MM.1S (cell line): ENCODE measurements at regions not wholly inside any gene's neighbourhood (a gene's known extent, or its start where the extent isn't known, plus 50 kb on each side); places are given as distances from the start of the nearest gene placed in this dataset.

Source experiments
- EZH2 ChIP-seq: fragments of 300-600 bp; sonication (generic); optimal IDR thresholded peaks from 2 replicates; pipeline ENCODE3; 2017; ENCODE audit warnings: low read depth, mild to moderate bottlenecking, antibody characterized with exemption, low read length, mixed read lengths
- EZH2phosphoT487 ChIP-seq: fragments of 300-600 bp; sonication (generic); IDR thresholded peaks from 2 replicates; pipeline ENCODE4 v1.6.1; 2018; ENCODE audit warnings: antibody characterized with exemption, low read length
- TF ChIP-seq, protein P1 (sequence below): fragments of 300-600 bp; sonication (generic); IDR thresholded peaks from 2 replicates; pipeline ENCODE4 v1.5.1; 2016; ENCODE audit warnings: antibody characterized with exemption, low read length, mixed read lengths

DNA sequence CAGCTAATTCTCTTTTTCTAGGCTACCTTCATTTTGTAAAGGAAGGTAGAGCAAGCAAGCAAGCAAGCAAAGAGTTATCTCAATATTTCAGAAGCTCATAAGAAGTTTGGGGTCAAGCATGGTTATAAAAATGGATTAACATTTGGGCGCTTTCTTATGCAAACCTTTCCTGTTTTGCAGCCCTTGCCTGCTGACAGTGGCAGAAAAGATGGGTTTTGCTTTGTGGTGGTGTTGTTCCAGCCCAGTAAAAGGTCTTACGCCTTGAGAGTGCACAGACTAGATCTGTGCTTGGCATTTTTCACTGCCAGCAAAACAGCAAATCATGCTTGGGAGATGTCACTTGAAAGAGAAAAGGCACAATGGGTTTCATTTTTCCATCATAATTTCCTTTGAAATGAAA, 1320.6 kb upstream of the CELF4 start:
- TF ChIP-seq, protein P1, sequence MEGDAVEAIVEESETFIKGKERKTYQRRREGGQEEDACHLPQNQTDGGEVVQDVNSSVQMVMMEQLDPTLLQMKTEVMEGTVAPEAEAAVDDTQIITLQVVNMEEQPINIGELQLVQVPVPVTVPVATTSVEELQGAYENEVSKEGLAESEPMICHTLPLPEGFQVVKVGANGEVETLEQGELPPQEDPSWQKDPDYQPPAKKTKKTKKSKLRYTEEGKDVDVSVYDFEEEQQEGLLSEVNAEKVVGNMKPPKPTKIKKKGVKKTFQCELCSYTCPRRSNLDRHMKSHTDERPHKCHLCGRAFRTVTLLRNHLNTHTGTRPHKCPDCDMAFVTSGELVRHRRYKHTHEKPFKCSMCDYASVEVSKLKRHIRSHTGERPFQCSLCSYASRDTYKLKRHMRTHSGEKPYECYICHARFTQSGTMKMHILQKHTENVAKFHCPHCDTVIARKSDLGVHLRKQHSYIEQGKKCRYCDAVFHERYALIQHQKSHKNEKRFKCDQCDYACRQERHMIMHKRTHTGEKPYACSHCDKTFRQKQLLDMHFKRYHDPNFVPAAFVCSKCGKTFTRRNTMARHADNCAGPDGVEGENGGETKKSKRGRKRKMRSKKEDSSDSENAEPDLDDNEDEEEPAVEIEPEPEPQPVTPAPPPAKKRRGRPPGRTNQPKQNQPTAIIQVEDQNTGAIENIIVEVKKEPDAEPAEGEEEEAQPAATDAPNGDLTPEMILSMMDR, result no peak
- TF ChIP-seq EZH2, result no peak
- TF ChIP-seq EZH2phosphoT487, result no peak
